Stomach (tissue), 8 donors: ENCODE measurements at regions not wholly inside any gene's neighbourhood (a gene's known extent, or its start where the extent isn't known, plus 50 kb on each side); places are given as distances from the start of the nearest gene placed in this dataset.
A peak's percentile ranks its signal among the peaks of the same experiment; 100 is the strongest.

Source experiments
- DNase-seq, 2 donors: peaks; one replicate each; pipeline versions ENCODE4 v3.0.0 to v3.0.0-alpha.2; 2013 to 2019
- H3K27ac ChIP-seq, 5 donors: fragments of 200-600 bp in 4 of 5; sonication (generic) in 4 of 5; one replicate each; pipeline ENCODE4 v1.5.1; 2013 to 2019; ENCODE audit warnings: mild to moderate bottlenecking in 1 of 5, moderate library complexity in 1 of 5
- H3K27me3 ChIP-seq, 3 donors: fragments of 200-600 bp; sonication (generic); one replicate each; pipeline ENCODE4 v1.5.1; 2017 to 2019; ENCODE audit warnings: mixed run types in 1 of 3
- H3K36me3 ChIP-seq, 4 donors: fragments of 200-600 bp; sonication (generic); 1 replicate in 3 of 4; 2 replicates in 1 of 4; pipeline ENCODE4 v1.5.1; 2016 to 2019
- H3K4me1 ChIP-seq, 4 donors: fragments of 200-600 bp; sonication (generic); one replicate each; pipeline ENCODE4 v1.5.1; 2016 to 2019
- H3K4me3 ChIP-seq, 4 donors: fragments of 200-600 bp; sonication (generic) in 3 of 4; one replicate each; pipeline ENCODE4 v1.5.1; 2016 to 2019; ENCODE audit warnings: mild to moderate bottlenecking in 1 of 4
- H3K9me3 ChIP-seq, 4 donors: fragments of 200-600 bp; sonication (generic); one replicate each; pipeline ENCODE4 v1.5.1; 2016 to 2019
- CTCF ChIP-seq, 7 experiments: fragments of 450-650 bp in 4 of 7; fragments of 200-600 bp in 3 of 7; sonication (generic) in 3 of 7; IDR thresholded peaks; one replicate each; pipeline ENCODE4 v1.5.1; 2016 to 2019; ENCODE audit warnings: antibody characterized with exemption in 7 of 7, control low read depth in 2 of 7, mild to moderate bottlenecking in 1 of 7
- EP300 ChIP-seq: sonication (generic); formaldehyde crosslinking; IDR thresholded peaks from one replicate; pipeline ENCODE4 v1.6.1; 2017; ENCODE audit warnings: antibody characterized with exemption
- POLR2A ChIP-seq, 4 donors: fragments of 450-650 bp; IDR thresholded peaks; one replicate each; pipeline ENCODE4 v1.6.1; 2016; ENCODE audit warnings: antibody characterized with exemption in 4 of 4, control low read depth in 2 of 4, mild to moderate bottlenecking in 1 of 4, moderate library complexity in 1 of 4
- POLR2AphosphoS5 ChIP-seq, 3 donors: sonication (generic); formaldehyde crosslinking; IDR thresholded peaks; one replicate each; pipeline ENCODE4 v1.6.1; 2016; ENCODE audit warnings: antibody characterized with exemption in 3 of 3
- WGBS, 5 donors: extraction: QIAGEN DNeasy Blood & Tissue Kit in 3 of 5; methylation state at CpG; one replicate each; pipeline versions ENCODE4 v1.1.5 to v1.1.7; 2013 to 2018; 5-methylcytosine and 5-hydroxymethylcytosine counted together
- intact Hi-C: fragments of 100-400 bp; cut with DNase I; formaldehyde crosslinking; loops from one replicate; pipeline ENCODE4 v1.15.1; 2023; ENCODE audit warnings: low total_unique reads
- donor health status: healthy with polysubstance abuse.
- donor health status: Bipolar disorder and iron deficiency.
- donor health status: healthy.

GRCh38 chr11:15839061-15839460, 517.3 kb downstream of the SOX6 start:
- Histone ChIP-seq H3K4me3 (no peak overlapping the region), H3K36me3 (no peaks in the 10 kb centered on the region), H3K27me3 (no peaks in the 10 kb centered on the region), H3K9me3 (no peaks in the 10 kb centered on the region), H3K4me1 (peaks cover 0 to 17% (median 8%) of the 10 kb centered on the region in 4 donors), H3K27ac (no peak overlapping the region)
- no peak for DNase-seq
- no peak for TF ChIP-seq POLR2AphosphoS5 (IDR thresholded peaks at IDR 0.05)
- TF ChIP-seq CTCF (IDR thresholded peaks at IDR 0.05) = no peak
- no peak for TF ChIP-seq EP300
- TF ChIP-seq POLR2A (IDR thresholded peaks at IDR 0.05) = no peak
- WGBS, 5 donors = 77 to 88% (median 80%) methylated on average over 3 of the region's 3 CpGs
- intact Hi-C loops = no loop called here

DNA sequence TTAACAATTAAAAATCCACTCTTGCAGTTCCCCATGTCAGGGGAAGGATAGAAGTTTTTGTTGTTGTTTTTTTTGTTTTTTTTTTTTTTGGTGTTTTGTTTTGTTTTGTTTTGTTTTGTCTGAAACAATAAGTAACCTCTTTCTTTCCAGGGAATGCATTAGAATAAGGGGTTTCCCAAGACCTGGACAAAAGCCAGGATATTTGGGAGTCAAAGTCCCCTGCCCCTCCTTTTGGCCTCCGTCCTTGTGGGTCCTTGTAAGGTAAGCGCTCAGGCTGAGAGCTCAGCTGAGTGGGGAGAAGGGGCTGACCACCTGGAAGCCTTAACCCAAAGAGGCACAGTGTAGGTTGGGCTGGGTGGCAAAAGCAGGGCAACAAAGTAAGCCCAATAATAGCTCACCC, 515.4 kb downstream of the SOX6 start:
- Histone ChIP-seq H3K4me3 (no peak overlapping the region), H3K4me1 (peaks cover 0 to 17% (median 8%) of the 10 kb centered on the region in 4 donors), H3K27ac (no peak overlapping the region), H3K27me3 (no peaks in the 10 kb centered on the region), H3K9me3 (no peaks in the 10 kb centered on the region), H3K36me3 (no peaks in the 10 kb centered on the region)
- WGBS, 5 donors = 84 to 100% (median 91%) methylated on average over 2 of the region's 2 CpGs
- TF ChIP-seq POLR2A (IDR thresholded peaks at IDR 0.05) (no peak), POLR2AphosphoS5 (IDR thresholded peaks at IDR 0.05) (no peak), CTCF (IDR thresholded peaks at IDR 0.05) (no peak), EP300 (no peak)
- DNase-seq = no peak
- intact Hi-C loops = no loop called here

- peak in 1 of 2 donors; percentile 36 for DNase-seq
- peaks cover 0 to 14% (median 8%) of the 10 kb centered on the region in 4 donors for H3K4me1 ChIP-seq
- H3K4me3 ChIP-seq = no peak overlapping the region
- intact Hi-C loops = no loop called here
- H3K27me3 ChIP-seq = no peaks in the 10 kb centered on the region
- TF ChIP-seq EP300 (no peak), CTCF (IDR thresholded peaks at IDR 0.05) (no peak), POLR2A (IDR thresholded peaks at IDR 0.05) (no peak), POLR2AphosphoS5 (IDR thresholded peaks at IDR 0.05) (no peak)
- H3K27ac ChIP-seq = no peak overlapping the region
- no peaks in the 10 kb centered on the region for H3K9me3 ChIP-seq
- H3K36me3 ChIP-seq = no peaks in the 10 kb centered on the region
- 56 to 69% (median 63%) methylated on average over 6 of the region's 6 CpGs for WGBS, 5 donors
These were observed 514.2 kb downstream of the SOX6 start for GRCh38 chr11:15841931-15842740.

- Histone ChIP-seq H3K9me3 (no peaks in the 10 kb centered on the region), H3K27me3 (no peaks in the 10 kb centered on the region), H3K4me1 (peaks cover 0 to 14% (median 8%) of the 10 kb centered on the region in 4 donors), H3K36me3 (no peaks in the 10 kb centered on the region), H3K4me3 (no peak overlapping the region), H3K27ac (no peak overlapping the region)
- DNase-seq = peak; percentile 27 to 71
- WGBS, 5 donors = 14 to 33% (median 22%) methylated on average over 10 of the region's 10 CpGs
- intact Hi-C loops = no loop called here
- TF ChIP-seq CTCF (IDR thresholded peaks at IDR 0.05) (no peak), EP300 (no peak), POLR2A (IDR thresholded peaks at IDR 0.05) (no peak), POLR2AphosphoS5 (IDR thresholded peaks at IDR 0.05) (no peak)
These were observed 513.0 kb downstream of the SOX6 start for GRCh38 chr11:15843309-15843872.
